Endothelial cell of umbilical vein (primary cell): ENCODE measurements at regions not wholly inside any gene's neighbourhood (a gene's known extent, or its start where the extent isn't known, plus 50 kb on each side); places are given as distances from the start of the nearest gene placed in this dataset.

Experiments used
- BruUV-seq: library from RNA; stranded (reverse); fragments of 400-500 nt; replicated peaks from 2 replicates; lab custom pipeline; 2021; lab: Mats Ljungman, UMichigan
- CTCF ChIA-PET: fragments of 300-600, 350-600 bp; sonication (Branson Sonifier 250); formaldehyde crosslinking; loops from one replicate; lab custom pipeline; 2021; ENCODE audit warnings: antibody characterized with exemption, inconsistent platforms; lab: Charles Lee
- POLR2A ChIA-PET: fragments of 300-600, 350-600 bp; sonication (Branson Sonifier 250); formaldehyde crosslinking; loops from one replicate; lab custom pipeline; 2021; ENCODE audit warnings: antibody characterized with exemption, inconsistent platforms; lab: Charles Lee
- DNase-seq: peaks from one replicate; pipeline ENCODE4 v3.0.0-alpha.2; 2011; ENCODE audit warnings: low read depth, low spot score
- FAIRE-seq: peaks from 2 replicates; lab custom pipeline; 2011; peaks lifted over from hg19 to GRCh38; lab: Jason Lieb, UNC
- H2AFZ ChIP-seq: 2 replicates; pipeline ENCODE4 v1.6.0; 2012; ENCODE audit warnings: low read depth, low read length, control low read depth, inconsistent platforms
- H3K27ac ChIP-seq: 2 replicates; pipeline ENCODE4 v1.5.1; 2011; ENCODE audit warnings: low read depth, mild to moderate bottlenecking, control low read depth, low read length, moderate library complexity; ENCODE audit not compliant: insufficient read depth
- H3K27me3 ChIP-seq, 2 experiments: 2 replicates each; pipeline versions ENCODE4 v1.6.0 to v1.6.1; 2011; ENCODE audit warnings: low read length in 2 of 2, mixed read lengths in 1 of 2; ENCODE audit not compliant: control insufficient read depth in 2 of 2, insufficient read depth in 2 of 2
- H3K36me3 ChIP-seq, 2 experiments: 2 replicates in 1 of 2; 3 replicates in 1 of 2; pipeline ENCODE4 v1.5.1; 2011; ENCODE audit warnings: low read length in 2 of 2, mild to moderate bottlenecking in 1 of 2, moderate library complexity in 1 of 2; ENCODE audit not compliant: control insufficient read depth in 2 of 2, insufficient read depth in 2 of 2; ENCODE audit errors: extremely low read depth in 1 of 2
- H3K4me1 ChIP-seq: 3 replicates; pipeline ENCODE4 v1.5.1; 2011; ENCODE audit warnings: mild to moderate bottlenecking, low read length; ENCODE audit not compliant: control insufficient read depth, insufficient read depth; ENCODE audit errors: extremely low read depth
- H3K4me2 ChIP-seq: 2 replicates; pipeline ENCODE4 v1.6.1; 2011; ENCODE audit warnings: low read length, control low read depth, mixed read lengths; ENCODE audit not compliant: insufficient read depth
- H3K4me3 ChIP-seq, 3 experiments: fragments of 200-600 bp in 1 of 3; sonication (generic), shearing (Covaris generic) in 1 of 3; replicated peaks in 1 of 3; 2 replicates each; pipeline ENCODE4 v1.5.1; 2011 to 2016; ENCODE audit warnings: control low read depth in 3 of 3, low read length in 3 of 3, mild to moderate bottlenecking in 2 of 3, inconsistent platforms in 1 of 3, low read depth in 1 of 3, moderate library complexity in 1 of 3; ENCODE audit not compliant: insufficient read depth in 1 of 3
- H3K79me2 ChIP-seq: 2 replicates; pipeline ENCODE4 v1.6.0; 2012; ENCODE audit warnings: low read length, inconsistent platforms; ENCODE audit not compliant: control insufficient read depth, insufficient read depth
- H3K9ac ChIP-seq: replicated peaks from 2 replicates; pipeline ENCODE3; 2011; ENCODE audit warnings: low read length, control low read depth; ENCODE audit not compliant: insufficient read depth; ENCODE audit errors: extremely low read depth
- H3K9me1 ChIP-seq: replicated peaks from 3 replicates; pipeline ENCODE4 v1.6.0; 2011; ENCODE audit warnings: mild to moderate bottlenecking, low read length; ENCODE audit not compliant: control insufficient read depth, insufficient read depth; ENCODE audit errors: extremely low read depth
- H3K9me3 ChIP-seq: replicated peaks from 2 replicates; pipeline ENCODE4 v1.5.1; 2012; ENCODE audit warnings: low read length, inconsistent platforms; ENCODE audit not compliant: control insufficient read depth, insufficient read depth
- H4K20me1 ChIP-seq: replicated peaks from 2 replicates; pipeline ENCODE3; 2011; ENCODE audit warnings: mild to moderate bottlenecking, low read length; ENCODE audit not compliant: control insufficient read depth, insufficient read depth; ENCODE audit errors: extremely low read depth
- CTCF ChIP-seq, 2 donors: IDR thresholded peaks; 1 replicate in 1 of 2; 2 replicates in 1 of 2; pipeline ENCODE4 v1.5.1; 2011; ENCODE audit warnings: low read length in 2 of 2, mild to moderate bottlenecking in 2 of 2, moderate library complexity in 2 of 2, control low read depth in 1 of 2, inconsistent platforms in 1 of 2, low read depth in 1 of 2; ENCODE audit not compliant: insufficient read depth in 1 of 2; ENCODE audit errors: extremely low read depth in 1 of 2
- EZH2 ChIP-seq: IDR thresholded peaks from 2 replicates; pipeline ENCODE4 v1.6.1; 2012; ENCODE audit warnings: borderline replicate concordance, low read depth, mild to moderate bottlenecking, moderate library complexity, low read length, inconsistent platforms; ENCODE audit not compliant: severe bottlenecking
- FOS ChIP-seq: IDR thresholded peaks from 2 replicates; pipeline ENCODE4 v1.6.1; 2011; ENCODE audit warnings: mild to moderate bottlenecking, low read length, moderate library complexity, borderline replicate concordance; ENCODE audit not compliant: insufficient read depth
- GATA2 ChIP-seq: IDR thresholded peaks from 2 replicates; pipeline ENCODE4 v1.7.0; 2011; ENCODE audit warnings: low read depth, mild to moderate bottlenecking, moderate library complexity, mixed read lengths, low read length; ENCODE audit not compliant: insufficient read length, insufficient read depth
- JUN ChIP-seq: IDR thresholded peaks from 2 replicates; pipeline ENCODE4 v1.6.1; 2011; ENCODE audit warnings: borderline replicate concordance, low read depth; ENCODE audit not compliant: insufficient read length, insufficient read depth
- MYC ChIP-seq: IDR thresholded peaks from one replicate; pipeline ENCODE4 v1.6.1; 2011; ENCODE audit warnings: mild to moderate bottlenecking, low read depth, low read length
- POLR2A ChIP-seq: IDR thresholded peaks from 2 replicates; pipeline ENCODE4 v1.6.1; 2012; ENCODE audit warnings: low read depth, mild to moderate bottlenecking, control low read depth, low read length
- POLR2AphosphoS5 ChIP-seq: IDR thresholded peaks from 2 replicates; pipeline ENCODE4 v1.6.1; 2012; ENCODE audit warnings: low read depth, mild to moderate bottlenecking, control low read depth, low read length, moderate library complexity; ENCODE audit not compliant: insufficient read depth
- dilution Hi-C: fragments of 300-500 bp; cut with MboI; formaldehyde crosslinking; loops from one replicate; pipeline ENCODE4 v1.15.0; 2019; ENCODE audit warnings: low sequenced_read_pairs; ENCODE audit not compliant: extremely low pct_ligation_motif_present
- intact Hi-C: fragments of 100-400 bp; cut with micrococcal nuclease; formaldehyde crosslinking; loops from one replicate; pipeline ENCODE4 v1.10.0; 2022
- TF ChIP-seq, protein P1 (sequence below): IDR thresholded peaks from 2 replicates; pipeline ENCODE4 v1.6.1; 2011; ENCODE audit not compliant: insufficient read depth, insufficient read length

GRCh38 chr2:49753344-49753985 lies 599.1 kb upstream of the FSHR start:
- dilution Hi-C loops: no loop called here
- H3K4me3 ChIP-seq: no peak overlapping the region
- no peak overlapping the region for H3K27ac ChIP-seq
- no peaks in the 10 kb centered on the region for H4K20me1 ChIP-seq
- intact Hi-C loops: no loop called here
- no TSS peak for BruUV-seq
- peak; percentile 18 for DNase-seq
- H2AFZ ChIP-seq: no peak overlapping the region
- no peaks in the 10 kb centered on the region for H3K79me2 ChIP-seq
- peaks cover 3% of the 10 kb centered on the region for H3K4me1 ChIP-seq
- ChIA-PET POLR2A (no interaction called here), CTCF (no interaction called here)
- no peaks in the 10 kb centered on the region for H3K36me3 ChIP-seq
- TF ChIP-seq CTCF (IDR thresholded peaks at IDR 0.05; ENCODE audit: extremely low read depth in 1 of 2, insufficient read depth in 1 of 2, low read depth in 1 of 2, low read length in 2 of 2) (no peak), JUN (peak; percentile 74), GATA2 (peak; percentile 40)
- H3K9me1 ChIP-seq: no peaks in the 10 kb centered on the region
- no peak for FAIRE-seq
- no peaks in the 10 kb centered on the region for H3K9me3 ChIP-seq
- H3K27me3 ChIP-seq: no peaks in the 10 kb centered on the region
- H3K4me2 ChIP-seq: no peak overlapping the region
- H3K9ac ChIP-seq: no peak overlapping the region

DNA sequence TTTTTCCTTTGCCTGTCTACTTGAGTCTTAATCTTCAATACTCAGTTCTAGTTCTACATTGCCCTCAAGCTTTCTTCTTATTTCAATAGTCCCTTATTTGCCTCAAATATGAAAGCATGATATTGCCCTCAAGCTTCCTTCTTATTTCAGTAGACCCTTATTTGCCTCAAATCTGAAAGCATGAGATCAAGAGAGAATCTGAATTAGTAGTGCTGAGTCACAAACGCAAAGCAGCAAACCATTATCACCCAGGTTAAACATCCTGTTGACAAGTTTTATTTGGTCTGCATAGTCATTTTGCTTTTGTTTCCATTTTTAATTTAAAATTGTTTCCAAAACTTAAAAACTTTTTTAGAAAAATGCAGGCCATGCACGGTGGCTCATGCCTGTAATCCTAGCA lies 583.3 kb upstream of the FSHR start:
- Histone ChIP-seq H3K4me2 (no peak overlapping the region), H3K36me3 (no peaks in the 10 kb centered on the region), H3K4me1 (no peaks in the 10 kb centered on the region), H3K27me3 (no peaks in the 10 kb centered on the region), H3K27ac (no peak overlapping the region), H3K4me3 (no peak overlapping the region), H3K9me3 (no peaks in the 10 kb centered on the region), H2AFZ (no peak overlapping the region), H3K9ac (no peak overlapping the region), H3K9me1 (no peaks in the 10 kb centered on the region), H4K20me1 (no peaks in the 10 kb centered on the region), H3K79me2 (no peaks in the 10 kb centered on the region)
- dilution Hi-C loops (no loop called here), intact Hi-C loops (no loop called here)
- POLR2A ChIA-PET: no interaction called here
- CTCF ChIA-PET: no interaction called here
- FAIRE-seq (no peak), DNase-seq (no peak)
- TF ChIP-seq POLR2AphosphoS5 (no peak), EZH2 (no peak), JUN (no peak), POLR2A (no peak), CTCF (IDR thresholded peaks at IDR 0.05; ENCODE audit: extremely low read depth in 1 of 2, insufficient read depth in 1 of 2, low read depth in 1 of 2, low read length in 2 of 2) (no peak), GATA2 (no peak), MYC (no peak), FOS (no peak)
- TF ChIP-seq, protein P1, sequence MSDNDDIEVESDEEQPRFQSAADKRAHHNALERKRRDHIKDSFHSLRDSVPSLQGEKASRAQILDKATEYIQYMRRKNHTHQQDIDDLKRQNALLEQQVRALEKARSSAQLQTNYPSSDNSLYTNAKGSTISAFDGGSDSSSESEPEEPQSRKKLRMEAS: no peak
- BruUV-seq: no TSS peak
